OCI-LY7 (cell line): ENCODE measurements at regions not wholly inside any gene's neighbourhood (a gene's known extent, or its start where the extent isn't known, plus 50 kb on each side); places are given as distances from the start of the nearest gene placed in this dataset.

Source experiments
- EZH2phosphoT487 ChIP-seq: fragments of 200-600 bp; sonication (generic); IDR thresholded peaks from 2 replicates; pipeline ENCODE4 v1.6.1; 2018; ENCODE audit warnings: low read depth, borderline replicate concordance, mild to moderate bottlenecking, mixed run types, antibody characterized with exemption, low read length, moderate library complexity, mixed read lengths
- TF ChIP-seq, protein P1 (sequence below): fragments of 200-600 bp; sonication (generic); conservative IDR thresholded peaks from 2 replicates; pipeline ENCODE4 v1.5.1; 2014; ENCODE audit warnings: mild to moderate bottlenecking, antibody characterized with exemption, low read length, moderate library complexity, mixed read lengths

DNA sequence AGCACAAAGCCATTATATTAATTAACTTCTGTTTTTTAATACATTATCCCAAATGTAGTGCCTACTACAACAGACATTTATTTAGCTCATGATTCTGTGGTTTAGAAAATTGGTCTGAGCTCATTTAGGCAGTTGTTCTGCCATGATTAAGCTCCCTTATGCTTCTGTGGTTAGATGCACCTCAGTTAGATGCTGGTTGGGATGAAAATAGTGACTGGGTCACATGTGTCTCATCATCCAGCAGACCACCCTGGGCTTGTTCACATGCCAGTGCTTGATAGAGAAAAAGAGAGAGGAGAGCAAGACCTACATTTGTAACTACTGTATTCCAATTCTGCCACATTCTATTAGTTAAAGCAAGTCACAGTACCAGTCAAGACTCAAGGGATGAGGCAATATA is 376.4 kb upstream of the GNPDA2 start:
- TF ChIP-seq, protein P1, sequence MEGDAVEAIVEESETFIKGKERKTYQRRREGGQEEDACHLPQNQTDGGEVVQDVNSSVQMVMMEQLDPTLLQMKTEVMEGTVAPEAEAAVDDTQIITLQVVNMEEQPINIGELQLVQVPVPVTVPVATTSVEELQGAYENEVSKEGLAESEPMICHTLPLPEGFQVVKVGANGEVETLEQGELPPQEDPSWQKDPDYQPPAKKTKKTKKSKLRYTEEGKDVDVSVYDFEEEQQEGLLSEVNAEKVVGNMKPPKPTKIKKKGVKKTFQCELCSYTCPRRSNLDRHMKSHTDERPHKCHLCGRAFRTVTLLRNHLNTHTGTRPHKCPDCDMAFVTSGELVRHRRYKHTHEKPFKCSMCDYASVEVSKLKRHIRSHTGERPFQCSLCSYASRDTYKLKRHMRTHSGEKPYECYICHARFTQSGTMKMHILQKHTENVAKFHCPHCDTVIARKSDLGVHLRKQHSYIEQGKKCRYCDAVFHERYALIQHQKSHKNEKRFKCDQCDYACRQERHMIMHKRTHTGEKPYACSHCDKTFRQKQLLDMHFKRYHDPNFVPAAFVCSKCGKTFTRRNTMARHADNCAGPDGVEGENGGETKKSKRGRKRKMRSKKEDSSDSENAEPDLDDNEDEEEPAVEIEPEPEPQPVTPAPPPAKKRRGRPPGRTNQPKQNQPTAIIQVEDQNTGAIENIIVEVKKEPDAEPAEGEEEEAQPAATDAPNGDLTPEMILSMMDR = no peak
- no peak for TF ChIP-seq EZH2phosphoT487
